ENCODE measurements at regions not wholly inside any gene's neighbourhood (a gene's known extent, or its start where the extent isn't known, plus 50 kb on each side); places are given as distances from the start of the nearest gene placed in this dataset.
A peak's percentile ranks its signal among the peaks of the same experiment; 100 is the strongest.
"Not testable (repeated sequence)": the region's sequence is repeated elsewhere in the genome, so short reads cannot be mapped to it uniquely, and the experiment has no call there.

GRCh38 chr21:21864321-21864840, 866.2 kb downstream of the NCAM2 start:
- Histone ChIP-seq H3K36me3 (no peaks in the 10 kb centered on the region), H3K4me1 (no peaks in the 10 kb centered on the region), H3K27me3 (no peaks in the 10 kb centered on the region), H3K27ac (no peak overlapping the region), H3K4me3 (no peak overlapping the region), H3K9me3 (no peaks in the 10 kb centered on the region)
- intact Hi-C loops (cut with DNase I) = no loop called here
- DNase-seq = no peak
- WGBS, 2 donors = 57 to 64% methylated on average over 4 of the region's 4 CpGs
- TF ChIP-seq CTCF (IDR thresholded peaks at IDR 0.05) = no peak
- no peak for TF ChIP-seq POLR2A (IDR thresholded peaks at IDR 0.05)

- WGBS, 2 donors = 26 to 33% methylated on average over 2 of the region's 2 CpGs
- no peak for DNase-seq
- no peak overlapping the region for H3K4me3 ChIP-seq
- H3K9me3 ChIP-seq = peaks cover 0 to 25% (median 0%) of the 10 kb centered on the region in 3 donors
- TF ChIP-seq POLR2A (IDR thresholded peaks at IDR 0.05) (no peak), CTCF (IDR thresholded peaks at IDR 0.05) (no peak)
- no peaks in the 10 kb centered on the region for H3K27me3 ChIP-seq
- H3K36me3 ChIP-seq = no peaks in the 10 kb centered on the region
- intact Hi-C loops (cut with DNase I) = no loop called here
- H3K27ac ChIP-seq = peak overlapping the region in 2 of 4 donors; percentile 13 to 30
- H3K4me1 ChIP-seq = peaks cover 0 to 6% (median 0%) of the 10 kb centered on the region in 3 donors
These were observed 899.2 kb downstream of the NCAM2 start for GRCh38 chr21:21897275-21897883.

GRCh38 chr21:21898801-21899200, 900.6 kb downstream of the NCAM2 start:
- Histone ChIP-seq H3K9me3 (peaks cover 0 to 24% (median 0%) of the 10 kb centered on the region in 3 donors), H3K4me3 (no peak overlapping the region), H3K36me3 (no peaks in the 10 kb centered on the region), H3K4me1 (peaks cover 0 to 6% (median 0%) of the 10 kb centered on the region in 3 donors), H3K27ac (no peak overlapping the region), H3K27me3 (no peaks in the 10 kb centered on the region)
- no peak for DNase-seq
- WGBS, 2 donors = 83 to 96% methylated on average over 1 of the region's 1 CpG
- intact Hi-C loops (cut with DNase I) = no loop called here
- TF ChIP-seq POLR2A (IDR thresholded peaks at IDR 0.05) = no peak
- no peak for TF ChIP-seq CTCF (IDR thresholded peaks at IDR 0.05)

GRCh38 chr21:21902416-21902815, 904.2 kb downstream of the NCAM2 start:
- H3K27ac ChIP-seq; intact Hi-C loops (cut with DNase I); DNase-seq; H3K9me3 ChIP-seq; H3K36me3 ChIP-seq; H3K27me3 ChIP-seq; H3K4me3 ChIP-seq; H3K4me1 ChIP-seq: not testable (repeated sequence)
- no CpG with 5 or more reads among the region's 28 CpGs for WGBS, 2 donors

- H3K4me3 ChIP-seq = no peak overlapping the region
- intact Hi-C loops (cut with DNase I) = no loop called here
- H3K27ac ChIP-seq = no peak overlapping the region
- H3K4me1 ChIP-seq = no peaks in the 10 kb centered on the region
- H3K27me3 ChIP-seq = no peaks in the 10 kb centered on the region
- no peaks in the 10 kb centered on the region for H3K36me3 ChIP-seq
- DNase-seq = no peak
- TF ChIP-seq CTCF (IDR thresholded peaks at IDR 0.05) (no peak), POLR2A (IDR thresholded peaks at IDR 0.05) (no peak)
- H3K9me3 ChIP-seq = peaks cover 0 to 18% (median 5%) of the 10 kb centered on the region in 3 donors
- WGBS, 2 donors = 58 to 62% methylated on average over 3 of the region's 3 CpGs
These were observed 909.1 kb downstream of the NCAM2 start for GRCh38 chr21:21907271-21907670.

- Histone ChIP-seq H3K36me3 (no peaks in the 10 kb centered on the region), H3K27me3 (no peaks in the 10 kb centered on the region), H3K4me1 (no peaks in the 10 kb centered on the region), H3K4me3 (no peak overlapping the region), H3K27ac (no peak overlapping the region), H3K9me3 (no peaks in the 10 kb centered on the region)
- intact Hi-C loops (cut with DNase I) = no loop called here
- no peak for DNase-seq
- 45 to 65% methylated on average over 2 of the region's 2 CpGs for WGBS, 2 donors
- TF ChIP-seq POLR2A (IDR thresholded peaks at IDR 0.05) = no peak
- no peak for TF ChIP-seq CTCF (IDR thresholded peaks at IDR 0.05)
These were observed 917.6 kb downstream of the NCAM2 start for GRCh38 chr21:21915816-21916215.
